Fibroblast of lung (primary cell): ENCODE measurements at regions not wholly inside any gene's neighbourhood (a gene's known extent, or its start where the extent isn't known, plus 50 kb on each side); places are given as distances from the start of the nearest gene placed in this dataset.

Experiments used
- CTCF ChIP-seq, 2 donors: IDR thresholded peaks in 1 of 2; conservative IDR thresholded peaks in 1 of 2; 1 replicate in 1 of 2; 2 replicates in 1 of 2; pipeline ENCODE4 v1.5.1; 2011 to 2012; ENCODE audit warnings: low read length in 2 of 2, control low read depth in 1 of 2, inconsistent platforms in 1 of 2, low read depth in 1 of 2, mild to moderate bottlenecking in 1 of 2
- EZH2 ChIP-seq: IDR thresholded peaks from 2 replicates; pipeline ENCODE4 v1.5.1; 2012; ENCODE audit warnings: low read length, control low read depth, mild to moderate bottlenecking; ENCODE audit errors: missing control alignments

- TF ChIP-seq EZH2: no peak
- no peak for TF ChIP-seq CTCF (conservative IDR thresholded peaks at IDR 0.05 in 1 of 2, IDR thresholded peaks at IDR 0.05 in 1 of 2; ENCODE audit: low read depth in 1 of 2, low read length in 2 of 2)
Observed at GRCh38 chr14:82180139-82180538, 646.5 kb upstream of the SEL1L start.
